PFSK-1 (cell line): ENCODE measurements at regions not wholly inside any gene's neighbourhood (a gene's known extent, or its start where the extent isn't known, plus 50 kb on each side); places are given as distances from the start of the nearest gene placed in this dataset.

ENCODE experiments used
- FOXP2 ChIP-seq: optimal IDR thresholded peaks from 2 replicates; pipeline ENCODE3; 2011; ENCODE audit warnings: borderline replicate concordance, control low read depth, inconsistent platforms; ENCODE audit not compliant: insufficient read depth; ENCODE audit errors: extremely low read length, extremely low read depth
- POLR2AphosphoS5 ChIP-seq: IDR thresholded peaks from 2 replicates; pipeline ENCODE4 v1.6.1; 2012; ENCODE audit warnings: low read depth, mild to moderate bottlenecking, control low read depth, low read length, moderate library complexity
- SIN3A ChIP-seq: IDR thresholded peaks from 2 replicates; pipeline ENCODE4 v1.6.1; 2012; ENCODE audit warnings: mild to moderate bottlenecking, low read length, moderate library complexity, borderline replicate concordance; ENCODE audit not compliant: insufficient read depth
- TAF1 ChIP-seq: IDR thresholded peaks from 2 replicates; pipeline ENCODE4 v1.6.1; 2012; ENCODE audit warnings: low read length, control low read depth, borderline replicate concordance; ENCODE audit not compliant: insufficient read depth
- TF ChIP-seq, protein P1 (sequence below), 2 experiments: IDR thresholded peaks; 2 replicates each; pipeline versions ENCODE4 v1.6.1 to v1.8.0; 2011 to 2012; ENCODE audit warnings: low read depth in 2 of 2, low read length in 2 of 2, control low read depth in 1 of 2, inconsistent platforms in 1 of 2, mild to moderate bottlenecking in 1 of 2, moderate library complexity in 1 of 2; ENCODE audit not compliant: insufficient read depth in 1 of 2

DNA sequence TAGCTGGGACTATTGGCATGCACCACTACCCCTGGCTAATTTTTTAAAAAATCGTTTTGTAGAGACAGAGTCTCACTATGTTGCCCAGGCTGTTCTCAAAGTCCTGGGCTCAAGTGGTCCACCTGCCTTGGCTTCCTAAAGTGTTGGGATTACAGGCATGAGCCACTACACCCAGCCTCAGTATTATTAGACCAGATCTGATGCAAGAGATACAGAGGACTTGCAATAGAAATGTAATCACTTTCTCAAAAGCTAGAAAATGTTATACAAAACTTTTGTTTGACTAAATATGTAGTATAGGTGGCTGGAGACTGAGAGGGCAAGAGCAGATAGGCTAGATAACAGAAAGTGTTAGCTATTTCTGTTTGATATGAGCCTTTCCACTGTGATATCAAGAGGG is 531.9 kb downstream of the SOX2 start:
- TF ChIP-seq FOXP2, result no peak
- no peak for TF ChIP-seq POLR2AphosphoS5
- no peak for TF ChIP-seq SIN3A
- no peak for TF ChIP-seq TAF1
- TF ChIP-seq, protein P1, sequence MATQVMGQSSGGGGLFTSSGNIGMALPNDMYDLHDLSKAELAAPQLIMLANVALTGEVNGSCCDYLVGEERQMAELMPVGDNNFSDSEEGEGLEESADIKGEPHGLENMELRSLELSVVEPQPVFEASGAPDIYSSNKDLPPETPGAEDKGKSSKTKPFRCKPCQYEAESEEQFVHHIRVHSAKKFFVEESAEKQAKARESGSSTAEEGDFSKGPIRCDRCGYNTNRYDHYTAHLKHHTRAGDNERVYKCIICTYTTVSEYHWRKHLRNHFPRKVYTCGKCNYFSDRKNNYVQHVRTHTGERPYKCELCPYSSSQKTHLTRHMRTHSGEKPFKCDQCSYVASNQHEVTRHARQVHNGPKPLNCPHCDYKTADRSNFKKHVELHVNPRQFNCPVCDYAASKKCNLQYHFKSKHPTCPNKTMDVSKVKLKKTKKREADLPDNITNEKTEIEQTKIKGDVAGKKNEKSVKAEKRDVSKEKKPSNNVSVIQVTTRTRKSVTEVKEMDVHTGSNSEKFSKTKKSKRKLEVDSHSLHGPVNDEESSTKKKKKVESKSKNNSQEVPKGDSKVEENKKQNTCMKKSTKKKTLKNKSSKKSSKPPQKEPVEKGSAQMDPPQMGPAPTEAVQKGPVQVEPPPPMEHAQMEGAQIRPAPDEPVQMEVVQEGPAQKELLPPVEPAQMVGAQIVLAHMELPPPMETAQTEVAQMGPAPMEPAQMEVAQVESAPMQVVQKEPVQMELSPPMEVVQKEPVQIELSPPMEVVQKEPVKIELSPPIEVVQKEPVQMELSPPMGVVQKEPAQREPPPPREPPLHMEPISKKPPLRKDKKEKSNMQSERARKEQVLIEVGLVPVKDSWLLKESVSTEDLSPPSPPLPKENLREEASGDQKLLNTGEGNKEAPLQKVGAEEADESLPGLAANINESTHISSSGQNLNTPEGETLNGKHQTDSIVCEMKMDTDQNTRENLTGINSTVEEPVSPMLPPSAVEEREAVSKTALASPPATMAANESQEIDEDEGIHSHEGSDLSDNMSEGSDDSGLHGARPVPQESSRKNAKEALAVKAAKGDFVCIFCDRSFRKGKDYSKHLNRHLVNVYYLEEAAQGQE (IDR thresholded peaks at IDR 0.05; ENCODE audit: insufficient read depth in 1 of 2, low read depth in 2 of 2, low read length in 2 of 2), result no peak

DNA sequence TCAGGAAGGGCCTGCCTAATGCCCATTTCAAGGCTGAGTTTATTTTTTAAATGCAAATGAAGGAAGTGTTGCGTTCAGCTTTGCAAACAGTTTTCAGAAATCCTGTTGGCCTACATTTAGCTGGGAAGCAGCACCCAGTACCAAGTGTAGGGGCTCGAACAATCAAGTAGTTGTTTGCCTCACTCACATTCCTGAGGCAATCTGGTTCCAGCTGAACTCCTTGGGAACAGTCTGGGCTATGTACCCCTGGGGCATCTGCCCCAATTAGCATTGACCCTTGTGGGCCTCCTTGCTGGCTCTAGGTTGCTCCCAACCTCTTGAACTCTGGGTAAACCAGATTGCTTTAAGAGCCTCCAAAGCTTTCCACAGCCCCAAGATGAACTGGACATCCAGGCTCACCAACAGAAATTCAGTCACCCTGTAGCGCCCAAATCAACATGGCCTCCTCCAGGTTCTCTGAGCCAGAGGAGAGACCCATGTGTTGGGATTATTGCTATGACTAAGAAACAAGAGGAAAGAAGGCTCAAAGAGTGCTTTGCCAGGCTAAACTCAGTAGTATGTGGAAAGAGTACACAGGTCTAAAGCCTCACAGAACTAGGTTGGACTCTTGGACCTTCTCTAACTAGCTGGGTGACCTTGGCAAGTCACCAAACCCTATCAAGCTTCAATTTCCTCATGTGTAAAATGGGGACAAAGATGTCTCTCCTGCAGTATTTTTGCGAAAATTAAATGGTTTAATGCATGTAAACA is 532.7 kb downstream of the SOX2 start:
- TF ChIP-seq SIN3A (no peak), TAF1 (no peak), FOXP2 (no peak), POLR2AphosphoS5 (no peak)
- TF ChIP-seq, protein P1 (IDR thresholded peaks at IDR 0.05; ENCODE audit: insufficient read depth in 1 of 2, low read depth in 2 of 2, low read length in 2 of 2), result no peak

DNA sequence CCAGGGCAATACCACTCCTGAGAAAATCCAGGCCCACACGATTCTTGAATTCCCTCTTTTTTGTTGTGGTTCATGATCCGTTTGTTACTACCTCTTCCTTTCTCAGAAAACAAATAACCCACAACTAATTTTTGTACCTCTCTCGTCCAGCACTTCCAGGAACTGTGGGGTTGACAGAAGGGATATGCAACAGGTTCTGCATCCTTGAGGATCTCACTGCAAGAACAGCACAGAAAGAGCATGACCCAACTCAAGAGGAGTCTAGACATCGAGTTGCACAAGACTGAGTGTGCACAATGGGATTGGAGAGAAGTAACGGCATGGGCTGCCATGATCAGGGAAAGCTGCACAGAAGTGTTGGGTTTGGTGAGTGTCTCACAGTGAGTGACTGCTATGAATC is 533.3 kb downstream of the SOX2 start:
- TF ChIP-seq, protein P1 (IDR thresholded peaks at IDR 0.05; ENCODE audit: insufficient read depth in 1 of 2, low read depth in 2 of 2, low read length in 2 of 2), result no peak
- TF ChIP-seq FOXP2 (no peak), TAF1 (no peak), POLR2AphosphoS5 (no peak), SIN3A (no peak)

DNA sequence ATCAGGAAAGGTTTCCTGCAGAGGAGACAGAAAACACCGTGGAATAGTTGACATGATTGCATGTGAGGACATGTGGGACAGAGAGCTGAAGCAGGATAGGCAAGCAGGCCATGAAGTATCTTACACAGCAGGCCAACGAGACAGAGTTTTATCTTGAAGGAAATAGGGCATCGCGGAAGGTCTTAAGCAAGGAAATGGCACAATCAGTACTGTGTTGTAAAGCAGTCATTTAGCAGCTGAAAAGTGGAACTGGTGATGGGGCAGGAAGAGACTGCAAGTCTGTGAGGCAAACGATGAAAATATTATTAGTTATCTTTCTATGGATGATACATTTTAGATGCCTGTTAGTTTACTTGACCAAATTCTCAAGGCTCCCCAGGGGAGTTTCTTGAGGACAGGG is 535.1 kb downstream of the SOX2 start:
- TF ChIP-seq POLR2AphosphoS5 (no peak), FOXP2 (no peak), SIN3A (no peak), TAF1 (no peak)
- TF ChIP-seq, protein P1 (IDR thresholded peaks at IDR 0.05; ENCODE audit: insufficient read depth in 1 of 2, low read depth in 2 of 2, low read length in 2 of 2), result no peak

DNA sequence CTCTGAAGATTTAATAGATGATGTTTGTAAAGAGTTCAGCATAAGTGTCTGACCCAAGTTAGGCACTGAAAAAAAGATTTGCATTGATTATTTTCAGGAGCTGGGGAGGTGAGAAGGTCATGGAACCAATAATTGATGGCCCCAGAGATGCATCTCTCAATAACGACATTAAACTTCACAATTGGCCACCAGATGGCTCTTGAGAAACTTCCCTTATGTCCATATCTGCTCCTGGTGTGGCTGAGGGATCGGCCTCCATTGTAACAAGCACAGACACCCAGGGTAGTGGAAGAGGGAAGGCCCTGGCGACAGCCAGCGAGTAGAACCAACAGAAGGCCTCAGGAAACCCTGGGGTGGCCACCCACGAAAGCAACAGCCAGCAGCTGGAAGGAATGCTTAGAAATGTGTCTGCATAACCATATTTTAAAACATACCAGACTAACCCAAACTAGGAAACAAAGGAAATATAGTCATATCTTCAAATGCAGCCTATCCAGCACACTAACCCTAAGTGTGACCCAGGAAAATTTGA is 536.7 kb downstream of the SOX2 start:
- TF ChIP-seq POLR2AphosphoS5, result no peak
- no peak for TF ChIP-seq TAF1
- TF ChIP-seq, protein P1 (IDR thresholded peaks at IDR 0.05; ENCODE audit: insufficient read depth in 1 of 2, low read depth in 2 of 2, low read length in 2 of 2), result no peak
- TF ChIP-seq FOXP2, result no peak
- TF ChIP-seq SIN3A, result no peak
